ENCODE measurements at regions not wholly inside any gene's neighbourhood (a gene's known extent, or its start where the extent isn't known, plus 50 kb on each side); places are given as distances from the start of the nearest gene placed in this dataset.

DNA sequence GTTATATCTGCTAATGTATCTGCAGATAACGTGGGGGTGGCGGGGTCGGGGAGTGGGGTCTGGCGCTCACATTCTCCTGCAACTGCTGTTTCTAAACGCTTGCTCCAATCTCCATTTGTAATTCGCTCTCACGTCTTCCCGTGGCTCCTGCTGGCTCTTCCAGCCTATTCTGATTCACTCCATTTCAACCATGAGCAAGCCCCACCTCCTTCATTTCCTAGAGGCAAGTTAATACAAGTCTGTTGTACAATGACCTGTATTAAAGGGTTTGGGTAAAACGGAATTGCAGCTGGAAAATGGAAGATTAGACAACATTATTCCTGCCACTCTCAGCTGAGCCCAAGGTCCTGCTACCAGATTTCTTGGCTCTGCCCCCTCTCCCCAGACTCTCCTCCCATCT, 132.3 kb downstream of the CSNK2A3 start:
- 83 to 84% methylated on average over 9 of the region's 9 CpGs for WGBS, 2 experiments
- no peaks in the 10 kb centered on the region for H3K36me3 ChIP-seq (ENCODE audit: control insufficient read depth, insufficient read depth, low read length)
- no peaks in the 10 kb centered on the region for H3K27me3 ChIP-seq (ENCODE audit: control insufficient read depth, insufficient read depth, low read length, poor library complexity, severe bottlenecking)
- peaks cover 1% of the 10 kb centered on the region for H3K4me1 ChIP-seq (ENCODE audit: control insufficient read depth, insufficient read depth, low read length)
- no peaks in the 10 kb centered on the region for H3K9me3 ChIP-seq (ENCODE audit: control insufficient read depth, low read length)
- no peak overlapping the region for H3K27ac ChIP-seq (ENCODE audit: insufficient read depth, low read depth, low read length, poor library complexity, severe bottlenecking)
- no peak overlapping the region for H3K4me3 ChIP-seq (ENCODE audit: insufficient read depth, low read depth, low read length)

GRCh38 chr11:11218629-11218986, 134.4 kb downstream of the CSNK2A3 start:
- Histone ChIP-seq H3K4me1 (ENCODE audit: control insufficient read depth, insufficient read depth, low read length) (peaks cover 7% of the 10 kb centered on the region), H3K36me3 (ENCODE audit: control insufficient read depth, insufficient read depth, low read length) (no peaks in the 10 kb centered on the region), H3K27ac (ENCODE audit: insufficient read depth, low read depth, low read length, poor library complexity, severe bottlenecking) (no peak overlapping the region), H3K4me3 (ENCODE audit: insufficient read depth, low read depth, low read length) (no peak overlapping the region), H3K27me3 (ENCODE audit: control insufficient read depth, insufficient read depth, low read length, poor library complexity, severe bottlenecking) (no peaks in the 10 kb centered on the region), H3K9me3 (ENCODE audit: control insufficient read depth, low read length) (no peaks in the 10 kb centered on the region)
- WGBS, 2 experiments = 91 to 93% methylated on average over 3 of the region's 3 CpGs

- H3K4me1 ChIP-seq (ENCODE audit: control insufficient read depth, insufficient read depth, low read length) = peaks cover 7% of the 10 kb centered on the region
- H3K27ac ChIP-seq (ENCODE audit: insufficient read depth, low read depth, low read length, poor library complexity, severe bottlenecking) = no peak overlapping the region
- no peak overlapping the region for H3K4me3 ChIP-seq (ENCODE audit: insufficient read depth, low read depth, low read length)
- 91 to 93% methylated on average over 5 of the region's 5 CpGs for WGBS, 2 experiments
- no peaks in the 10 kb centered on the region for H3K36me3 ChIP-seq (ENCODE audit: control insufficient read depth, insufficient read depth, low read length)
- H3K9me3 ChIP-seq (ENCODE audit: control insufficient read depth, low read length) = no peaks in the 10 kb centered on the region
- H3K27me3 ChIP-seq (ENCODE audit: control insufficient read depth, insufficient read depth, low read length, poor library complexity, severe bottlenecking) = no peaks in the 10 kb centered on the region
Observed at GRCh38 chr11:11217929-11218628, 135.0 kb downstream of the CSNK2A3 start.

GRCh38 chr11:11217289-11217928, 135.6 kb downstream of the CSNK2A3 start:
- no peaks in the 10 kb centered on the region for H3K27me3 ChIP-seq (ENCODE audit: control insufficient read depth, insufficient read depth, low read length, poor library complexity, severe bottlenecking)
- no peaks in the 10 kb centered on the region for H3K36me3 ChIP-seq (ENCODE audit: control insufficient read depth, insufficient read depth, low read length)
- H3K4me1 ChIP-seq (ENCODE audit: control insufficient read depth, insufficient read depth, low read length) = peaks cover 7% of the 10 kb centered on the region
- no peaks in the 10 kb centered on the region for H3K9me3 ChIP-seq (ENCODE audit: control insufficient read depth, low read length)
- H3K27ac ChIP-seq (ENCODE audit: insufficient read depth, low read depth, low read length, poor library complexity, severe bottlenecking) = no peak overlapping the region
- no peak overlapping the region for H3K4me3 ChIP-seq (ENCODE audit: insufficient read depth, low read depth, low read length)
- WGBS, 2 experiments = 95% methylated on average over 9 of the region's 9 CpGs

DNA sequence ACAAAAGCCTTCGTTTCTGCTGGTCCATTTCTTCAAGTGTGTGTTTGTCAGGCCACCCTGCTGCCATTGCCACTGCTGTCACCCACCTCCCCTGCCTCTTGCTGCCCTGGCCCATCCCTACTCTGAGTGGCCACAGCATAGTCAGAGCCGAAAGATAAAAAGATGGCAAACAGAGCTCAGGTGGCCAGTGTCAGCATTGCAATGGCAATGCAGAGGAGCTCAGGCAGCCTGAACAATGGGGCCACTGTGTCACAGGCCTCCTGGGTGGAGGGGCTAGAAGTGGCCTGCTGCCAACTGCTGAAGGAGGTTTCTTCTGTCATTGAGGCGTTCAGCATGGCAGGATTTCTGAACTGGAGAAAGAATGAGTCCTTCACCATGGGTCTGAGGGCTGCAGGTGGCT, 137.1 kb downstream of the CSNK2A3 start:
- Histone ChIP-seq H3K27me3 (ENCODE audit: control insufficient read depth, insufficient read depth, low read length, poor library complexity, severe bottlenecking) (no peaks in the 10 kb centered on the region), H3K4me3 (ENCODE audit: insufficient read depth, low read depth, low read length) (no peak overlapping the region), H3K9me3 (ENCODE audit: control insufficient read depth, low read length) (no peaks in the 10 kb centered on the region), H3K4me1 (ENCODE audit: control insufficient read depth, insufficient read depth, low read length) (peaks cover 7% of the 10 kb centered on the region), H3K27ac (ENCODE audit: insufficient read depth, low read depth, low read length, poor library complexity, severe bottlenecking) (no peak overlapping the region), H3K36me3 (ENCODE audit: control insufficient read depth, insufficient read depth, low read length) (no peaks in the 10 kb centered on the region)
- 80 to 87% methylated on average over 3 of the region's 3 CpGs for WGBS, 2 experiments

GRCh38 chr11:11215058-11215815, 137.8 kb downstream of the CSNK2A3 start:
- H3K4me1 ChIP-seq (ENCODE audit: control insufficient read depth, insufficient read depth, low read length) = peaks cover 7% of the 10 kb centered on the region
- H3K27ac ChIP-seq (ENCODE audit: insufficient read depth, low read depth, low read length, poor library complexity, severe bottlenecking) = no peak overlapping the region
- H3K9me3 ChIP-seq (ENCODE audit: control insufficient read depth, low read length) = no peaks in the 10 kb centered on the region
- no peak overlapping the region for H3K4me3 ChIP-seq (ENCODE audit: insufficient read depth, low read depth, low read length)
- no peaks in the 10 kb centered on the region for H3K27me3 ChIP-seq (ENCODE audit: control insufficient read depth, insufficient read depth, low read length, poor library complexity, severe bottlenecking)
- WGBS, 2 experiments = 90 to 92% methylated on average over 5 of the region's 5 CpGs
- H3K36me3 ChIP-seq (ENCODE audit: control insufficient read depth, insufficient read depth, low read length) = no peaks in the 10 kb centered on the region

DNA sequence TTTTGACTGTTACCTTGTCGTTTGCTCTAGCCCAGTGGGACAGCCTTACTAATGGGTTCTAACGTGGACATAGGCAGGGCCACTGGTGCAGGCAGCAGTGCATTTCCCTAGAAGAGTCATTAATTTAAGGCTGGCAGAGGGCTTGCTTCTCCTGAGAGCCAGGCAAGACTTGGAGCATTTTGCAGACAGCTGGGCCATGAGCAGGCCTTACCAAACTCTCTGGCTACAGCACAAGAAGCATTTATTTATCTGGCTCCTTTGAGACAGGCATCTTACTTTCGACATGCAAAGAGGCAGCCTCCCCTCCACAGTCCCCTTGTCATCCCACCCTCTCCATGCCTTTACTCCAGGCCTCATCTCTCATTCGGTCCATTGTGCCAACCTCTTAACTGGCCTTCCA, 139.9 kb downstream of the CSNK2A3 start:
- no peak overlapping the region for H3K27ac ChIP-seq (ENCODE audit: insufficient read depth, low read depth, low read length, poor library complexity, severe bottlenecking)
- H3K27me3 ChIP-seq (ENCODE audit: control insufficient read depth, insufficient read depth, low read length, poor library complexity, severe bottlenecking) = no peaks in the 10 kb centered on the region
- WGBS, 2 experiments = 88 to 92% methylated on average over 4 of the region's 4 CpGs
- H3K9me3 ChIP-seq (ENCODE audit: control insufficient read depth, low read length) = no peaks in the 10 kb centered on the region
- no peak overlapping the region for H3K4me3 ChIP-seq (ENCODE audit: insufficient read depth, low read depth, low read length)
- H3K36me3 ChIP-seq (ENCODE audit: control insufficient read depth, insufficient read depth, low read length) = no peaks in the 10 kb centered on the region
- H3K4me1 ChIP-seq (ENCODE audit: control insufficient read depth, insufficient read depth, low read length) = peaks cover 7% of the 10 kb centered on the region

DNA sequence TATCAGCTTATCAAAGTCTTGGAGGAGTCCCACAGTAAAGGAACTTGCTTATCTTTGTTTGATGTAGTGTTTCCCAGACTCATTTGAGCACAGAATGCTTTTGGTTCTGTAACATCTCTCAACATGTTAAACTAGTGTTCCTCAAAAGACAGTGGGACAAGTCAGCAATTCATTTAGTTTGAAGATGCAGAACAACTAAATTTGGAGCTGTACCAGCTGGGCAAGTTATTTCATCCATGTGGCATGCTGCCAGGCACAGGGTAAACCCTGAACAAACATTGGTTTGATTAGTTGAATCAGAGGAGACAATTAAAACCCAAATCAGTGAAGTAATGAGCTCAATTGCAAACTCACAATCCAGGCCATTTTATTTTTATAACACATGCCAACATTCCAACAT, 141.2 kb downstream of the CSNK2A3 start:
- H3K27me3 ChIP-seq (ENCODE audit: control insufficient read depth, insufficient read depth, low read length, poor library complexity, severe bottlenecking) = no peaks in the 10 kb centered on the region
- H3K4me3 ChIP-seq (ENCODE audit: insufficient read depth, low read depth, low read length) = no peak overlapping the region
- H3K36me3 ChIP-seq (ENCODE audit: control insufficient read depth, insufficient read depth, low read length) = no peaks in the 10 kb centered on the region
- H3K27ac ChIP-seq (ENCODE audit: insufficient read depth, low read depth, low read length, poor library complexity, severe bottlenecking) = no peak overlapping the region
- H3K4me1 ChIP-seq (ENCODE audit: control insufficient read depth, insufficient read depth, low read length) = peaks cover 7% of the 10 kb centered on the region
- H3K9me3 ChIP-seq (ENCODE audit: control insufficient read depth, low read length) = no peaks in the 10 kb centered on the region

DNA sequence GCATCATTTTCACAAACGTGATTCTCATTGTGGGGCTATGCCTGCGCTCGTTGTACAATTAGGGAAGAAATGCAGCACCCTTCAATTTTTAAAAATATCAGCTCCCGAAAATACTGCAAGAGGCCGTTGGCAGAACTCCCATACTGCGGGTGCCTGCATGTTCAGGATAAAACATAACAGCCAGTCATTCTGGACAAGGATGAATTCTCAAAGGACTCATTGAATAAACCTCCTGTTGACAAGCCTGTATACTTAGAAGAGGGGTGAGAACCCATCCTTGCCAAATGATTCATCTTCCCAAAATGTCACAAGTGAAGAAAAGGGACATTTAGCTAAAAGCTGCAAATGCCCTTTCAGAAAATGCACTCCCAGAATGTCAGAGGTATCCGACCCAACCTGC, 141.9 kb downstream of the CSNK2A3 start:
- H3K4me3 ChIP-seq (ENCODE audit: insufficient read depth, low read depth, low read length) = no peak overlapping the region
- 89 to 90% methylated on average over 7 of the region's 7 CpGs for WGBS, 2 experiments
- H3K9me3 ChIP-seq (ENCODE audit: control insufficient read depth, low read length) = no peaks in the 10 kb centered on the region
- H3K27me3 ChIP-seq (ENCODE audit: control insufficient read depth, insufficient read depth, low read length, poor library complexity, severe bottlenecking) = no peaks in the 10 kb centered on the region
- H3K4me1 ChIP-seq (ENCODE audit: control insufficient read depth, insufficient read depth, low read length) = peaks cover 7% of the 10 kb centered on the region
- H3K27ac ChIP-seq (ENCODE audit: insufficient read depth, low read depth, low read length, poor library complexity, severe bottlenecking) = no peak overlapping the region
- no peaks in the 10 kb centered on the region for H3K36me3 ChIP-seq (ENCODE audit: control insufficient read depth, insufficient read depth, low read length)

GRCh38 chr11:11210446-11210845, 142.6 kb downstream of the CSNK2A3 start:
- 94 to 97% methylated on average over 2 of the region's 3 CpGs for WGBS, 2 experiments
- peaks cover 2% of the 10 kb centered on the region for H3K4me1 ChIP-seq (ENCODE audit: control insufficient read depth, insufficient read depth, low read length)
- H3K27me3 ChIP-seq (ENCODE audit: control insufficient read depth, insufficient read depth, low read length, poor library complexity, severe bottlenecking) = no peaks in the 10 kb centered on the region
- H3K9me3 ChIP-seq (ENCODE audit: control insufficient read depth, low read length) = no peaks in the 10 kb centered on the region
- no peak overlapping the region for H3K4me3 ChIP-seq (ENCODE audit: insufficient read depth, low read depth, low read length)
- H3K36me3 ChIP-seq (ENCODE audit: control insufficient read depth, insufficient read depth, low read length) = no peaks in the 10 kb centered on the region
- no peak overlapping the region for H3K27ac ChIP-seq (ENCODE audit: insufficient read depth, low read depth, low read length, poor library complexity, severe bottlenecking)

Measured in ectodermal cell (in vitro differentiated cells).